HepG2 (cell line): ENCODE measurements at regions not wholly inside any gene's neighbourhood (a gene's known extent, or its start where the extent isn't known, plus 50 kb on each side); places are given as distances from the start of the nearest gene placed in this dataset.

Experiments
- ATAC-seq: fragments of 200-7000 bp; cut with Tn5 transposase; 3 replicates; pipeline ENCODE4 v1.9.1; 2020; ENCODE audit warnings: mild to moderate bottlenecking, moderate library complexity
- BruUV-seq: library from RNA; stranded (reverse); fragments of 400-500 nt; replicated peaks from 2 replicates; lab custom pipeline; 2021; lab: Mats Ljungman, UMichigan
- CTCF ChIA-PET: fragments of 300-600 bp; formaldehyde crosslinking; extraction: SDS; loops from one replicate; lab custom pipeline; 2021; ENCODE audit warnings: low total read pairs, inconsistent platforms, low intra/inter-chr PET ratio; lab: Yijun Ruan, JAX
- POLR2A ChIA-PET: fragments of 350-600 bp; sonication (Branson Sonifier 250); formaldehyde crosslinking; loops from one replicate; lab custom pipeline; 2020; ENCODE audit warnings: antibody characterized with exemption, inconsistent platforms; lab: Yijun Ruan, JAX
- DNase-seq: peaks from one replicate; pipeline ENCODE4 v3.0.0-alpha.2; 2015; ENCODE audit warnings: low spot score
- FAIRE-seq: peaks from 3 replicates; lab custom pipeline; 2011; peaks lifted over from hg19 to GRCh38; lab: Jason Lieb, UNC
- H2AFZ ChIP-seq: one replicate; pipeline ENCODE4 v1.6.1; 2011; ENCODE audit warnings: low read length, inconsistent platforms
- H3K27ac ChIP-seq: fragments of 300-600 bp; 3 replicates; pipeline ENCODE4 v1.8.0; 2011; ENCODE audit warnings: mixed run types, mild to moderate bottlenecking, mixed read lengths, low read length, inconsistent platforms; ENCODE audit not compliant: insufficient read depth; ENCODE audit errors: extremely low read length
- H3K27me3 ChIP-seq, 2 experiments: fragments of 200-600 bp in 1 of 2; 2 replicates in 1 of 2; 3 replicates in 1 of 2; pipeline versions ENCODE4 v1.6.0 to v1.8.0; 2011; ENCODE audit warnings: low read length in 2 of 2, mild to moderate bottlenecking in 2 of 2, moderate library complexity in 2 of 2, inconsistent platforms in 1 of 2; ENCODE audit not compliant: insufficient read depth in 2 of 2, control insufficient read depth in 1 of 2
- H3K36me3 ChIP-seq, 2 experiments: fragments of 200-600 bp in 1 of 2; replicated peaks in 1 of 2; 2 replicates in 1 of 2; 3 replicates in 1 of 2; pipeline versions ENCODE4 v1.5.1 to v1.8.0; 2011; ENCODE audit warnings: low read length in 2 of 2, inconsistent platforms in 1 of 2; ENCODE audit not compliant: insufficient read depth in 2 of 2, control insufficient read depth in 1 of 2
- H3K4me1 ChIP-seq: 2 replicates; pipeline ENCODE4 v1.5.1; 2012; ENCODE audit warnings: low read length, inconsistent platforms; ENCODE audit not compliant: insufficient read depth
- H3K4me2 ChIP-seq: 2 replicates; pipeline ENCODE4 v1.6.0; 2011; ENCODE audit warnings: low read depth, low read length, inconsistent platforms
- H3K4me3 ChIP-seq, 3 experiments: fragments of 200-600 bp in 1 of 3; sonication (generic), shearing (Covaris generic) in 1 of 3; replicated peaks in 1 of 3; 2 replicates each; pipeline ENCODE4 v1.5.1; 2011 to 2016; ENCODE audit warnings: low read length in 3 of 3, inconsistent platforms in 2 of 3, low read depth in 2 of 3, mild to moderate bottlenecking in 2 of 3, control low read depth in 1 of 3, mixed read lengths in 1 of 3; ENCODE audit not compliant: insufficient read depth in 1 of 3
- H3K79me2 ChIP-seq: one replicate; pipeline ENCODE4 v1.6.1; 2011; ENCODE audit warnings: low read length, inconsistent platforms; ENCODE audit not compliant: insufficient read depth
- H3K9ac ChIP-seq: 2 replicates; pipeline ENCODE4 v1.6.0; 2011; ENCODE audit warnings: mild to moderate bottlenecking, low read depth, low read length, inconsistent platforms; ENCODE audit not compliant: insufficient read depth
- H3K9me3 ChIP-seq: 2 replicates; pipeline ENCODE4 v1.5.1; 2012; ENCODE audit warnings: mild to moderate bottlenecking, low read length
- H4K20me1 ChIP-seq: 2 replicates; pipeline ENCODE4 v1.6.0; 2011; ENCODE audit warnings: inconsistent platforms, mild to moderate bottlenecking, low read length, moderate library complexity; ENCODE audit not compliant: insufficient read depth
- BRD4 ChIP-seq: sonication (generic); formaldehyde crosslinking; IDR thresholded peaks from 2 replicates; pipeline ENCODE4 v1.4.0; 2020; ENCODE audit warnings: missing genetic modification reagents
- GZF1 ChIP-seq: sonication (generic); formaldehyde crosslinking; IDR thresholded peaks from 2 replicates; pipeline ENCODE4 v1.5.1; 2020; ENCODE audit warnings: mild to moderate bottlenecking, missing genetic modification reagents
- MAF1 ChIP-seq: sonication (generic); formaldehyde crosslinking; IDR thresholded peaks from 2 replicates; pipeline ENCODE4 v1.5.0; 2020; ENCODE audit warnings: missing genetic modification reagents, borderline replicate concordance
- NFE2 ChIP-seq: sonication (generic); formaldehyde crosslinking; IDR thresholded peaks from 2 replicates; pipeline ENCODE4 v1.4.0; 2020; ENCODE audit warnings: missing genetic modification reagents
- NFIB ChIP-seq: sonication (generic); formaldehyde crosslinking; IDR thresholded peaks from 2 replicates; pipeline ENCODE4 v1.9.0; 2021; ENCODE audit warnings: missing genetic modification reagents, mild to moderate bottlenecking, borderline replicate concordance
- NR3C1 ChIP-seq: sonication (generic); formaldehyde crosslinking; IDR thresholded peaks from 2 replicates; pipeline ENCODE4 v1.4.0; 2020; ENCODE audit warnings: missing genetic modification reagents
- POLR2G ChIP-seq: fragments of 200-400 bp; formaldehyde crosslinking; IDR thresholded peaks from 2 replicates; pipeline ENCODE4 v1.6.1; 2018; ENCODE audit warnings: mild to moderate bottlenecking, low read depth, low read length, moderate library complexity
- SMARCC2 ChIP-seq: fragments of 450-650 bp; IDR thresholded peaks from 2 replicates; pipeline ENCODE4 v1.6.1; 2017; ENCODE audit warnings: antibody characterized with exemption, mild to moderate bottlenecking
- TFDP1 ChIP-seq: IDR thresholded peaks from 2 replicates; pipeline ENCODE4 v1.6.1; 2016; ENCODE audit warnings: missing compliant biosample characterization, missing genetic modification reagents, borderline replicate concordance
- ZBTB2 ChIP-seq: sonication (generic); formaldehyde crosslinking; IDR thresholded peaks from 2 replicates; pipeline ENCODE4 v1.8.0; 2022; ENCODE audit warnings: low read depth, missing genetic modification reagents
- ZBTB44 ChIP-seq: sonication (generic); formaldehyde crosslinking; IDR thresholded peaks from 2 replicates; pipeline ENCODE4 v1.4.0; 2020; ENCODE audit warnings: missing genetic modification reagents
- ZNF549 ChIP-seq: sonication (generic); formaldehyde crosslinking; IDR thresholded peaks from 2 replicates; pipeline ENCODE4 v1.5.0; 2020; ENCODE audit warnings: missing genetic modification reagents
- WGBS: methylation state at CpG from one replicate; pipeline ENCODE4 v1.1.6; 2017; ENCODE audit warnings: low lambda C conversion rate; 5-methylcytosine and 5-hydroxymethylcytosine counted together
- in situ Hi-C: cut with HindIII; loops from 2 replicates; pipeline ENCODE4 v1.10.0; 2017; ENCODE audit warnings: low pct_unique_long_range_greater_than_20kb; ENCODE audit not compliant: extremely low pct_ligation_motif_present
- intact Hi-C: fragments of 100-400 bp; cut with micrococcal nuclease; formaldehyde crosslinking; loops from one replicate; pipeline ENCODE4 v1.10.0; 2022; ENCODE audit not compliant: unreplicated experiment
- TF ChIP-seq, protein P1 (sequence below): sonication (generic); formaldehyde crosslinking; IDR thresholded peaks from 2 replicates; pipeline ENCODE4 v1.8.1; 2023; ENCODE audit warnings: mild to moderate bottlenecking, inconsistent platforms, moderate library complexity, missing genetic modification reagents, borderline replicate concordance
- TF ChIP-seq, protein P2 (sequence below): IDR thresholded peaks from 2 replicates; pipeline ENCODE4 v1.4.0; 2020; ENCODE audit warnings: mild to moderate bottlenecking, missing genetic modification reagents

DNA sequence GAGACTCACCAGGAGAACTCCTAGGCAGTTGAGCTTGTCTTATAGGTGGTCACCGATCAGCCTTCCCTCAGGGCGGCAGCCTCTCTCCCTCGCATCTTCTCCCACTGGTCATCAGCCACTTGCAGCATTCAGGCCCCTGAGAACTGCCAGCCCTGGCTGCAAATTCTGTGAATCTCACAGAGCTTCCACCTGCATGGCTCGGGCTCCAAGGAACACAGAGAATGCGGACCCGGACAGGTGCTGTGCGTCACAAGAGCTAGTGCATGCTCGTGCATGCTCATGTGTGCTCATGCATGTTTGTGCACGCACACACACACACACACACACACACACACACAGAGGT is 176.9 kb downstream of the ARHGAP12 start (continued):
- TF ChIP-seq, protein P1, sequence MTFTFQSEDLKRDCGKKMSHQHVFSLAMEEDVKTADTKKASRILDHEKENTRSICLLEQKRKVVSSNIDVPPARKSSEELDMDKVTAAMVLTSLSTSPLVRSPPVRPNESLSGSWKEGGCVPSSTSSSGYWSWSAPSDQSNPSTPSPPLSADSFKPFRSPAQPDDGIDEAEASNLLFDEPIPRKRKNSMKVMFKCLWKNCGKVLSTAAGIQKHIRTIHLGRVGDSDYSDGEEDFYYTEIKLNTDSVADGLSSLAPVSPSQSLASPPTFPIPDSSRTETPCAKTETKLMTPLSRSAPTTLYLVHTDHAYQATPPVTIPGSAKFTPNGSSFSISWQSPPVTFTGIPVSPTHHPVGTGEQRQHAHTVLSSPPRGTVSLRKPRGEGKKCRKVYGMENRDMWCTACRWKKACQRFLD (CRISPR knock-in tag) = no peak
- TF ChIP-seq GZF1 (CRISPR knock-in tag) = no peak
- TF ChIP-seq, all 625 proteins: peak for 0

GRCh38 chr10:31751051-31751737 is 177.4 kb downstream of the ARHGAP12 start:
- intact Hi-C loops (no loop called here), in situ Hi-C loops (loop anchor here (25.0 kb wide), 1 partner anchor 964 kb away; no protein-coding TSS in a partner anchor)
- Histone ChIP-seq H3K27ac (no peak overlapping the region), H3K79me2 (no peaks in the 10 kb centered on the region), H3K4me3 (no peak overlapping the region), H3K27me3 (peaks cover 6 to 43% of the 10 kb centered on the region in 2 experiments; a peak in 4 of 5 replicates), H2AFZ (no peak overlapping the region), H3K9ac (no peak overlapping the region), H3K36me3 (no peaks in the 10 kb centered on the region), H3K9me3 (no peaks in the 10 kb centered on the region), H3K4me2 (no peak overlapping the region), H3K4me1 (peaks cover 14% of the 10 kb centered on the region; the same call in 1 of the 2 replicates), H4K20me1 (no peaks in the 10 kb centered on the region)
- DNase-seq (no peak), FAIRE-seq (no peak), ATAC-seq (no peak)
- POLR2A ChIA-PET = no interaction called here
- CTCF ChIA-PET = no interaction called here
- no TSS peak for BruUV-seq
- 28% methylated on average over 5 of the region's 7 CpGs for WGBS
- no peak for TF ChIP-seq POLR2G
- no peak for TF ChIP-seq ZNF549
- no peak for TF ChIP-seq NFIB (CRISPR knock-in tag)
- TF ChIP-seq, protein P2, sequence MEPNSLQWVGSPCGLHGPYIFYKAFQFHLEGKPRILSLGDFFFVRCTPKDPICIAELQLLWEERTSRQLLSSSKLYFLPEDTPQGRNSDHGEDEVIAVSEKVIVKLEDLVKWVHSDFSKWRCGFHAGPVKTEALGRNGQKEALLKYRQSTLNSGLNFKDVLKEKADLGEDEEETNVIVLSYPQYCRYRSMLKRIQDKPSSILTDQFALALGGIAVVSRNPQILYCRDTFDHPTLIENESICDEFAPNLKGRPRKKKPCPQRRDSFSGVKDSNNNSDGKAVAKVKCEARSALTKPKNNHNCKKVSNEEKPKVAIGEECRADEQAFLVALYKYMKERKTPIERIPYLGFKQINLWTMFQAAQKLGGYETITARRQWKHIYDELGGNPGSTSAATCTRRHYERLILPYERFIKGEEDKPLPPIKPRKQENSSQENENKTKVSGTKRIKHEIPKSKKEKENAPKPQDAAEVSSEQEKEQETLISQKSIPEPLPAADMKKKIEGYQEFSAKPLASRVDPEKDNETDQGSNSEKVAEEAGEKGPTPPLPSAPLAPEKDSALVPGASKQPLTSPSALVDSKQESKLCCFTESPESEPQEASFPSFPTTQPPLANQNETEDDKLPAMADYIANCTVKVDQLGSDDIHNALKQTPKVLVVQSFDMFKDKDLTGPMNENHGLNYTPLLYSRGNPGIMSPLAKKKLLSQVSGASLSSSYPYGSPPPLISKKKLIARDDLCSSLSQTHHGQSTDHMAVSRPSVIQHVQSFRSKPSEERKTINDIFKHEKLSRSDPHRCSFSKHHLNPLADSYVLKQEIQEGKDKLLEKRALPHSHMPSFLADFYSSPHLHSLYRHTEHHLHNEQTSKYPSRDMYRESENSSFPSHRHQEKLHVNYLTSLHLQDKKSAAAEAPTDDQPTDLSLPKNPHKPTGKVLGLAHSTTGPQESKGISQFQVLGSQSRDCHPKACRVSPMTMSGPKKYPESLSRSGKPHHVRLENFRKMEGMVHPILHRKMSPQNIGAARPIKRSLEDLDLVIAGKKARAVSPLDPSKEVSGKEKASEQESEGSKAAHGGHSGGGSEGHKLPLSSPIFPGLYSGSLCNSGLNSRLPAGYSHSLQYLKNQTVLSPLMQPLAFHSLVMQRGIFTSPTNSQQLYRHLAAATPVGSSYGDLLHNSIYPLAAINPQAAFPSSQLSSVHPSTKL (CRISPR knock-in tag) = no peak
- no peak for TF ChIP-seq SMARCC2
- TF ChIP-seq NFE2 (CRISPR knock-in tag) = no peak
- no peak for TF ChIP-seq MAF1
- TF ChIP-seq ZBTB2 (CRISPR knock-in tag) = no peak
- no peak for TF ChIP-seq ZBTB44 (CRISPR knock-in tag)
- TF ChIP-seq TFDP1 (CRISPR knock-in tag) = no peak
- no peak for TF ChIP-seq NR3C1 (CRISPR knock-in tag)
- TF ChIP-seq BRD4 = no peak
